ENCODE measurements at regions not wholly inside any gene's neighbourhood (a gene's known extent, or its start where the extent isn't known, plus 50 kb on each side); places are given as distances from the start of the nearest gene placed in this dataset.

- DNase-seq (ENCODE audit: low spot score): no peak
- intact Hi-C loops (cut with micrococcal nuclease): no loop called here
- no peak overlapping the region for H3K27ac Mint-ChIP-seq
- H3K4me1 Mint-ChIP-seq (ENCODE audit: low read depth): no peaks in the 10 kb centered on the region
- no peaks in the 10 kb centered on the region for H3K9me3 Mint-ChIP-seq
- H3K36me3 Mint-ChIP-seq (ENCODE audit: low read depth): no peaks in the 10 kb centered on the region
- no peaks in the 10 kb centered on the region for H3K27me3 Mint-ChIP-seq (ENCODE audit: insufficient read depth)
- no peak overlapping the region for H3K4me3 Mint-ChIP-seq
Measured at GRCh38 chr1:81412954-81413353, 387.8 kb upstream of the ADGRL2 start.

GRCh38 chr1:81410941-81411340, 389.8 kb upstream of the ADGRL2 start:
- H3K4me3 Mint-ChIP-seq: no peak overlapping the region
- no peaks in the 10 kb centered on the region for H3K9me3 Mint-ChIP-seq
- H3K27ac Mint-ChIP-seq: no peak overlapping the region
- intact Hi-C loops (cut with micrococcal nuclease): no loop called here
- DNase-seq (ENCODE audit: low spot score): no peak
- no peaks in the 10 kb centered on the region for H3K4me1 Mint-ChIP-seq (ENCODE audit: low read depth)
- no peaks in the 10 kb centered on the region for H3K36me3 Mint-ChIP-seq (ENCODE audit: low read depth)
- H3K27me3 Mint-ChIP-seq (ENCODE audit: insufficient read depth): no peaks in the 10 kb centered on the region

GRCh38 chr1:81410351-81410750, 390.4 kb upstream of the ADGRL2 start:
- H3K4me1 Mint-ChIP-seq (ENCODE audit: low read depth): no peaks in the 10 kb centered on the region
- H3K4me3 Mint-ChIP-seq: no peak overlapping the region
- H3K27me3 Mint-ChIP-seq (ENCODE audit: insufficient read depth): no peaks in the 10 kb centered on the region
- H3K36me3 Mint-ChIP-seq (ENCODE audit: low read depth): no peaks in the 10 kb centered on the region
- H3K9me3 Mint-ChIP-seq: no peaks in the 10 kb centered on the region
- no peak for DNase-seq (ENCODE audit: low spot score)
- H3K27ac Mint-ChIP-seq: no peak overlapping the region
- intact Hi-C loops (cut with micrococcal nuclease): no loop called here

- Mint-ChIP-seq H3K36me3 (ENCODE audit: low read depth) (no peaks in the 10 kb centered on the region), H3K9me3 (no peaks in the 10 kb centered on the region), H3K27me3 (ENCODE audit: insufficient read depth) (no peaks in the 10 kb centered on the region), H3K4me1 (ENCODE audit: low read depth) (no peaks in the 10 kb centered on the region), H3K27ac (no peak overlapping the region), H3K4me3 (no peak overlapping the region)
- DNase-seq (ENCODE audit: low spot score): no peak
- intact Hi-C loops (cut with micrococcal nuclease): no loop called here
Measured at GRCh38 chr1:81409780-81410274, 390.9 kb upstream of the ADGRL2 start.

- intact Hi-C loops (cut with micrococcal nuclease): no loop called here
- Mint-ChIP-seq H3K9me3 (no peaks in the 10 kb centered on the region), H3K36me3 (ENCODE audit: low read depth) (no peaks in the 10 kb centered on the region), H3K4me1 (ENCODE audit: low read depth) (no peaks in the 10 kb centered on the region), H3K27ac (no peak overlapping the region), H3K27me3 (ENCODE audit: insufficient read depth) (no peaks in the 10 kb centered on the region), H3K4me3 (no peak overlapping the region)
- DNase-seq (ENCODE audit: low spot score): no peak
Measured at GRCh38 chr1:81409262-81409661, 391.5 kb upstream of the ADGRL2 start.

- no peaks in the 10 kb centered on the region for H3K27me3 Mint-ChIP-seq (ENCODE audit: insufficient read depth)
- DNase-seq (ENCODE audit: low spot score): no peak
- H3K4me1 Mint-ChIP-seq (ENCODE audit: low read depth): no peaks in the 10 kb centered on the region
- no peak overlapping the region for H3K4me3 Mint-ChIP-seq
- H3K27ac Mint-ChIP-seq: no peak overlapping the region
- intact Hi-C loops (cut with micrococcal nuclease): no loop called here
- H3K9me3 Mint-ChIP-seq: no peaks in the 10 kb centered on the region
- no peaks in the 10 kb centered on the region for H3K36me3 Mint-ChIP-seq (ENCODE audit: low read depth)
Measured at GRCh38 chr1:81408419-81408818, 392.3 kb upstream of the ADGRL2 start.

GRCh38 chr1:81407000-81407821, 393.5 kb upstream of the ADGRL2 start:
- Mint-ChIP-seq H3K9me3 (no peaks in the 10 kb centered on the region), H3K27ac (no peak overlapping the region), H3K36me3 (ENCODE audit: low read depth) (no peaks in the 10 kb centered on the region), H3K4me1 (ENCODE audit: low read depth) (no peaks in the 10 kb centered on the region), H3K4me3 (no peak overlapping the region), H3K27me3 (ENCODE audit: insufficient read depth) (no peaks in the 10 kb centered on the region)
- intact Hi-C loops (cut with micrococcal nuclease): no loop called here
- no peak for DNase-seq (ENCODE audit: low spot score)

GRCh38 chr1:81406292-81406999, 394.3 kb upstream of the ADGRL2 start:
- Mint-ChIP-seq H3K27ac (no peak overlapping the region), H3K27me3 (ENCODE audit: insufficient read depth) (no peaks in the 10 kb centered on the region), H3K4me1 (ENCODE audit: low read depth) (no peaks in the 10 kb centered on the region), H3K4me3 (no peak overlapping the region), H3K36me3 (ENCODE audit: low read depth) (no peaks in the 10 kb centered on the region), H3K9me3 (peaks cover 3% of the 10 kb centered on the region)
- no peak for DNase-seq (ENCODE audit: low spot score)
- intact Hi-C loops (cut with micrococcal nuclease): no loop called here

GRCh38 chr1:81398041-81398440, 402.7 kb upstream of the ADGRL2 start:
- intact Hi-C loops (cut with micrococcal nuclease): no loop called here
- H3K27ac Mint-ChIP-seq: no peak overlapping the region
- H3K9me3 Mint-ChIP-seq: peaks cover 10% of the 10 kb centered on the region

GRCh38 chr1:81392526-81393226, 408.1 kb upstream of the ADGRL2 start:
- Mint-ChIP-seq H3K4me3 (no peak overlapping the region), H3K36me3 (ENCODE audit: low read depth) (no peaks in the 10 kb centered on the region)

More at GRCh38 chr1:81398041-81398440, 402.7 kb upstream of the ADGRL2 start:
- H3K36me3 Mint-ChIP-seq (ENCODE audit: low read depth): no peaks in the 10 kb centered on the region
- H3K4me1 Mint-ChIP-seq (ENCODE audit: low read depth): no peaks in the 10 kb centered on the region
- no peak for DNase-seq (ENCODE audit: low spot score)
- no peaks in the 10 kb centered on the region for H3K27me3 Mint-ChIP-seq (ENCODE audit: insufficient read depth)
- H3K4me3 Mint-ChIP-seq: no peak overlapping the region

GRCh38 chr1:81391125-81391828, 409.5 kb upstream of the ADGRL2 start:
- Mint-ChIP-seq H3K9me3 (peaks cover 10% of the 10 kb centered on the region), H3K4me1 (ENCODE audit: low read depth) (no peaks in the 10 kb centered on the region), H3K36me3 (ENCODE audit: low read depth) (no peaks in the 10 kb centered on the region), H3K4me3 (no peak overlapping the region), H3K27me3 (ENCODE audit: insufficient read depth) (no peaks in the 10 kb centered on the region), H3K27ac (no peak overlapping the region)
- no peak for DNase-seq (ENCODE audit: low spot score)
- intact Hi-C loops (cut with micrococcal nuclease): no loop called here

More at GRCh38 chr1:81392526-81393226, 408.1 kb upstream of the ADGRL2 start:
- intact Hi-C loops (cut with micrococcal nuclease): no loop called here
- no peaks in the 10 kb centered on the region for H3K27me3 Mint-ChIP-seq (ENCODE audit: insufficient read depth)
- DNase-seq (ENCODE audit: low spot score): no peak
- H3K9me3 Mint-ChIP-seq: peaks cover 10% of the 10 kb centered on the region
- no peaks in the 10 kb centered on the region for H3K4me1 Mint-ChIP-seq (ENCODE audit: low read depth)
- no peak overlapping the region for H3K27ac Mint-ChIP-seq

- H3K4me3 Mint-ChIP-seq: no peak overlapping the region
- intact Hi-C loops (cut with micrococcal nuclease): no loop called here
- H3K36me3 Mint-ChIP-seq (ENCODE audit: low read depth): no peaks in the 10 kb centered on the region
- no peak for DNase-seq (ENCODE audit: low spot score)
- no peaks in the 10 kb centered on the region for H3K4me1 Mint-ChIP-seq (ENCODE audit: low read depth)
- no peaks in the 10 kb centered on the region for H3K27me3 Mint-ChIP-seq (ENCODE audit: insufficient read depth)
- no peak overlapping the region for H3K27ac Mint-ChIP-seq
- H3K9me3 Mint-ChIP-seq: peaks cover 10% of the 10 kb centered on the region
Measured at GRCh38 chr1:81388435-81388834, 412.3 kb upstream of the ADGRL2 start.

All from activated T-helper 1 cell treated with anti-CD3 and anti-CD28 coated beads, Interleukin-12 subunit alpha, Interleukin-12 subunit beta, Interleukin-2, Interleukin-4 antibody, amounts not matched to agents 30 ng/mL and 10 ng/mL and 1 ng/mL, durations not matched to agents 14 hours and 24 hours and 36 hours (primary cell).